GM12878 (cell line): ENCODE measurements at regions not wholly inside any gene's neighbourhood (a gene's known extent, or its start where the extent isn't known, plus 50 kb on each side); places are given as distances from the start of the nearest gene placed in this dataset.

ENCODE experiments used
- ATAC-seq: fragments of 200-7000 bp; cut with Tn5 transposase; 3 replicates; pipeline ENCODE4 v1.9.1; 2020; ENCODE audit warnings: mild to moderate bottlenecking, moderate library complexity
- BruUV-seq: library from RNA; stranded (reverse); fragments of 400-500 nt; replicated peaks from 2 replicates; lab custom pipeline; 2021; lab: Mats Ljungman, UMichigan
- CTCF ChIA-PET: fragments of 300-600 bp; sonication (Branson Sonifier 250); formaldehyde crosslinking; extraction: SDS; loops from one replicate; lab custom pipeline; 2021; ENCODE audit warnings: inconsistent platforms; lab: Yijun Ruan, JAX
- POLR2A ChIA-PET: fragments of 350-600 bp; formaldehyde crosslinking; extraction: SDS; loops from one replicate; lab custom pipeline; 2021; ENCODE audit warnings: inconsistent platforms; lab: Charles Lee
- RAD21 ChIA-PET: fragments of 300-600 bp; sonication (Branson Sonifier 250); formaldehyde crosslinking; loops from one replicate; lab custom pipeline; 2023; ENCODE audit warnings: antibody characterized with exemption; ENCODE audit not compliant: unreplicated experiment; lab: Charles Lee
- SMC1A ChIA-PET: fragments of 300-600 bp; sonication (Branson Sonifier 250); formaldehyde crosslinking; loops from one replicate; lab custom pipeline; 2023; ENCODE audit not compliant: unreplicated experiment, uncharacterized antibody; lab: Charles Lee
- DNase-seq: peaks from one replicate; pipeline ENCODE4 v3.0.0-alpha.2; 2011; ENCODE audit warnings: low read depth, low spot score
- FAIRE-seq: peaks from 3 replicates; lab custom pipeline; 2011; peaks lifted over from hg19 to GRCh38; lab: Jason Lieb, UNC
- H2AFZ ChIP-seq: 2 replicates; pipeline ENCODE4 v1.6.0; 2011; ENCODE audit warnings: low read depth, low read length, control low read depth; ENCODE audit not compliant: control insufficient read depth
- H3K27ac ChIP-seq: 2 replicates; pipeline ENCODE4 v1.5.1; 2011; ENCODE audit warnings: control low read depth; ENCODE audit not compliant: control insufficient read depth, insufficient read depth
- H3K27me3 ChIP-seq, 2 experiments: replicated peaks in 1 of 2; 2 replicates each; pipeline versions ENCODE4 v1.6.0 to v1.6.1; 2011; ENCODE audit warnings: low read length in 1 of 2; ENCODE audit not compliant: control insufficient read depth in 2 of 2, insufficient read depth in 2 of 2
- H3K36me3 ChIP-seq, 2 experiments: 2 replicates each; pipeline ENCODE4 v1.5.1; 2011; ENCODE audit warnings: low read length in 1 of 2; ENCODE audit not compliant: control insufficient read depth in 2 of 2, insufficient read depth in 2 of 2
- H3K4me1 ChIP-seq: 2 replicates; pipeline ENCODE4 v1.6.1; 2011; ENCODE audit warnings: mild to moderate bottlenecking, low read length, moderate library complexity, mixed read lengths; ENCODE audit not compliant: control insufficient read depth, insufficient read depth
- H3K4me2 ChIP-seq: 2 replicates; pipeline ENCODE4 v1.6.0; 2011; ENCODE audit warnings: control low read depth; ENCODE audit not compliant: control insufficient read depth, insufficient read depth
- H3K4me3 ChIP-seq: fragments of 200-600 bp; sonication (generic); 2 replicates; pipeline ENCODE4 v1.5.1; 2016
- H3K79me2 ChIP-seq: 2 replicates; pipeline ENCODE4 v1.6.0; 2011; ENCODE audit warnings: low read length; ENCODE audit not compliant: control insufficient read depth, insufficient read depth
- H3K9ac ChIP-seq: 2 replicates; pipeline ENCODE4 v1.8.0; 2011; ENCODE audit warnings: low read length, control low read depth, mixed read lengths; ENCODE audit not compliant: control insufficient read depth, insufficient read depth
- H3K9me3 ChIP-seq: replicated peaks from 3 replicates; pipeline ENCODE4 v1.5.1; 2011; ENCODE audit warnings: mild to moderate bottlenecking, low read length; ENCODE audit not compliant: control insufficient read depth, insufficient read depth
- H4K20me1 ChIP-seq: 2 replicates; pipeline ENCODE4 v1.6.0; 2011; ENCODE audit not compliant: control insufficient read depth, insufficient read depth
- E4F1 ChIP-seq: fragments of 450-650 bp; IDR thresholded peaks from 2 replicates; pipeline ENCODE4 v1.6.1; 2018; ENCODE audit warnings: borderline replicate concordance, mild to moderate bottlenecking; ENCODE audit not compliant: partially characterized antibody
- MXI1 ChIP-seq: fragments of 150-350 bp; IDR thresholded peaks from 2 replicates; pipeline ENCODE4 v1.6.1; 2011; ENCODE audit warnings: low read depth, mild to moderate bottlenecking, inconsistent platforms, low read length, improper control_type of control experiment
- USF2 ChIP-seq: IDR thresholded peaks from 2 replicates; pipeline ENCODE4 v1.6.1; 2011; ENCODE audit warnings: low read depth, low read length, improper control_type of control experiment, borderline replicate concordance
- ZBTB11 ChIP-seq: fragments of 450-650 bp; formaldehyde crosslinking; IDR thresholded peaks from 2 replicates; pipeline ENCODE4 v1.5.0; 2022; ENCODE audit warnings: mild to moderate bottlenecking, missing genetic modification characterization
- ZBTB40 ChIP-seq: fragments of 450-650 bp; IDR thresholded peaks from 2 replicates; pipeline ENCODE4 v1.6.1; 2016; ENCODE audit warnings: mild to moderate bottlenecking, moderate library complexity, borderline replicate concordance
- WGBS: methylation state at CpG from one replicate; pipeline ENCODE4 v1.1.6; 2016; ENCODE audit warnings: low lambda C conversion rate; ENCODE audit not compliant: insufficient replicate concordance, insufficient coverage; ENCODE audit errors: missing lambda C conversion rate; 5-methylcytosine and 5-hydroxymethylcytosine counted together
- in situ Hi-C: fragments of 300-500 bp; cut with MboI; formaldehyde crosslinking; loops from 9 replicates; pipeline ENCODE4 v1.14.3; 2018; ENCODE audit warnings: mixed read lengths
- intact Hi-C: fragments of 100-400 bp; cut with micrococcal nuclease; formaldehyde crosslinking; loops from one replicate; pipeline ENCODE4 v1.14.2; 2022; ENCODE audit not compliant: unreplicated experiment

GRCh38 chr5:23014266-23014665 is 161.1 kb upstream of the CDH12 start:
- Histone ChIP-seq H3K9me3 (no peaks in the 10 kb centered on the region), H3K4me1 (no peaks in the 10 kb centered on the region), H3K27me3 (no peaks in the 10 kb centered on the region), H2AFZ (no peak overlapping the region), H3K27ac (no peak overlapping the region), H3K79me2 (no peaks in the 10 kb centered on the region), H3K36me3 (no peaks in the 10 kb centered on the region), H3K4me2 (no peak overlapping the region), H3K9ac (no peak overlapping the region), H3K4me3 (no peak overlapping the region), H4K20me1 (no peaks in the 10 kb centered on the region)
- POLR2A ChIA-PET = no interaction called here
- intact Hi-C loops = no loop called here
- ATAC-seq = no peak
- TF ChIP-seq USF2 (no peak), E4F1 (no peak), ZBTB40 (no peak), MXI1 (no peak), ZBTB11 (no peak)
- 41% methylated on average over 1 of the region's 1 CpG for WGBS
- RAD21 ChIA-PET = no interaction called here
- FAIRE-seq = no peak
- no peak for DNase-seq
- SMC1A ChIA-PET = interaction anchor here (1.4 kb wide), 1 partner anchor 14 kb away, joined by 3 read pairs; no protein-coding TSS in a partner anchor
- in situ Hi-C loops = no loop called here
- no TSS peak for BruUV-seq
- CTCF ChIA-PET = no interaction called here
